Naive thymus-derived CD4-positive, alpha-beta T cell (primary cell): ENCODE measurements at regions not wholly inside any gene's neighbourhood (a gene's known extent, or its start where the extent isn't known, plus 50 kb on each side); places are given as distances from the start of the nearest gene placed in this dataset.

Experiments
- ATAC-seq: fragments of 150-1000 bp; cut with Tn5 transposase; 2 replicates; pipeline ENCODE4 v1.10.0; 2021; ENCODE audit warnings: mild to moderate bottlenecking, moderate library complexity
- CTCF ChIA-PET: fragments of 350-600 bp; sonication (Branson Sonifier 250); formaldehyde crosslinking; loops from one replicate; lab custom pipeline; 2021; ENCODE audit warnings: antibody characterized with exemption; lab: Charles Lee
- POLR2A ChIA-PET: fragments of 350-600 bp; sonication (Branson Sonifier 250); formaldehyde crosslinking; loops from one replicate; lab custom pipeline; 2021; ENCODE audit warnings: antibody characterized with exemption, inconsistent platforms; lab: Charles Lee
- DNase-seq, 9 donors: peaks; one replicate each; pipeline versions ENCODE4 v3.0.0 to v3.0.0-alpha.2; 2020 to 2022; ENCODE audit warnings: mixed read lengths in 1 of 9
- H3K27ac ChIP-seq: one replicate; pipeline ENCODE4 v1.7.0; 2013; ENCODE audit warnings: mild to moderate bottlenecking, low read depth, low read length, moderate library complexity
- H3K27me3 ChIP-seq, 2 donors: one replicate each; pipeline ENCODE4 v1.7.0; 2013; ENCODE audit warnings: low read length in 2 of 2, mild to moderate bottlenecking in 2 of 2, moderate library complexity in 2 of 2; ENCODE audit not compliant: control insufficient read depth in 2 of 2, insufficient read depth in 2 of 2
- H3K36me3 ChIP-seq, 3 experiments: 1 replicate in 2 of 3; 2 replicates in 1 of 3; pipeline ENCODE4 v1.7.0; 2013; ENCODE audit warnings: low read length in 3 of 3, mild to moderate bottlenecking in 3 of 3, moderate library complexity in 1 of 3; ENCODE audit not compliant: insufficient read depth in 3 of 3, control insufficient read depth in 2 of 3
- H3K4me1 ChIP-seq, 2 donors: one replicate each; pipeline ENCODE4 v1.7.0; 2013; ENCODE audit warnings: low read length in 2 of 2, mild to moderate bottlenecking in 2 of 2, moderate library complexity in 1 of 2; ENCODE audit not compliant: control insufficient read depth in 2 of 2, insufficient read depth in 2 of 2
- H3K4me3 ChIP-seq: 2 replicates; pipeline ENCODE4 v1.7.0; 2013; ENCODE audit warnings: mild to moderate bottlenecking, low read length
- H3K9me3 ChIP-seq, 3 experiments: 1 replicate in 2 of 3; 2 replicates in 1 of 3; pipeline ENCODE4 v1.7.0; 2013; ENCODE audit warnings: low read length in 3 of 3; ENCODE audit not compliant: control insufficient read depth in 2 of 3
- H3K27ac Mint-ChIP-seq, 9 donors: one replicate each; pipeline ENCODE4 v1.8.0; 2020 to 2022; ENCODE audit warnings: mixed read lengths in 9 of 9, mild to moderate bottlenecking in 8 of 9, moderate library complexity in 5 of 9, inconsistent platforms in 2 of 9
- H3K27me3 Mint-ChIP-seq, 5 donors: one replicate each; pipeline ENCODE4 v1.8.0; 2021 to 2022; ENCODE audit warnings: mixed read lengths in 5 of 5, mild to moderate bottlenecking in 1 of 5
- H3K36me3 Mint-ChIP-seq, 5 donors: one replicate each; pipeline ENCODE4 v1.8.0; 2020 to 2022; ENCODE audit warnings: mixed read lengths in 5 of 5, mild to moderate bottlenecking in 3 of 5, inconsistent platforms in 1 of 5
- H3K4me1 Mint-ChIP-seq, 7 donors: one replicate each; pipeline ENCODE4 v1.8.0; 2020 to 2022; ENCODE audit warnings: mixed read lengths in 7 of 7, mild to moderate bottlenecking in 3 of 7, inconsistent platforms in 1 of 7
- H3K4me3 Mint-ChIP-seq, 10 donors: one replicate each; pipeline ENCODE4 v1.8.0; 2020 to 2022; ENCODE audit warnings: mild to moderate bottlenecking in 10 of 10, mixed read lengths in 10 of 10, moderate library complexity in 6 of 10, inconsistent platforms in 2 of 10
- H3K9me3 Mint-ChIP-seq, 11 donors: one replicate each; pipeline ENCODE4 v1.8.0; 2020 to 2022; ENCODE audit warnings: mixed read lengths in 11 of 11, mild to moderate bottlenecking in 4 of 11, inconsistent platforms in 1 of 11, moderate library complexity in 1 of 11
- intact Hi-C, 2 donors: fragments of 100-400 bp; cut with micrococcal nuclease; formaldehyde crosslinking; loops; one replicate each; pipeline ENCODE4 v1.15.1; 2023

GRCh38 chr3:147881933-147882332 is 472.8 kb downstream of the ZIC1 start:
- intact Hi-C loops, result no loop called here

GRCh38 chr3:147886879-147887278 is 477.7 kb downstream of the ZIC1 start:
- no peaks in the 10 kb centered on the region for H3K4me1 Mint-ChIP-seq
- CTCF ChIA-PET, result no interaction called here
- POLR2A ChIA-PET, result no interaction called here

More at GRCh38 chr3:147881933-147882332, 472.8 kb downstream of the ZIC1 start:
- Mint-ChIP-seq H3K27me3 (no peaks in the 10 kb centered on the region), H3K9me3 (peaks cover 5 to 36% (median 15%) of the 10 kb centered on the region in 11 donors), H3K4me1 (no peaks in the 10 kb centered on the region), H3K4me3 (no peak overlapping the region), H3K36me3 (peaks cover 0 to 7% (median 0%) of the 10 kb centered on the region in 5 donors), H3K27ac (no peak overlapping the region)
- peaks cover 0 to 24% (median 0%) of the 10 kb centered on the region in 3 experiments for H3K9me3 ChIP-seq
- DNase-seq (no peak), ATAC-seq (no peak)
- H3K36me3 ChIP-seq, result no peaks in the 10 kb centered on the region
- ChIA-PET CTCF (no interaction called here), POLR2A (no interaction called here)
- no peaks in the 10 kb centered on the region for H3K27me3 ChIP-seq
- H3K27ac ChIP-seq, result no peak overlapping the region
- H3K4me1 ChIP-seq, result no peaks in the 10 kb centered on the region
- no peak overlapping the region for H3K4me3 ChIP-seq

GRCh38 chr3:147887797-147888196 is 478.6 kb downstream of the ZIC1 start:
- no peaks in the 10 kb centered on the region for H3K27me3 Mint-ChIP-seq
- CTCF ChIA-PET, result no interaction called here
- ATAC-seq (no peak), DNase-seq (no peak)
- peaks cover 0 to 15% (median 3%) of the 10 kb centered on the region in 11 donors for H3K9me3 Mint-ChIP-seq
- H3K27ac ChIP-seq, result no peak overlapping the region
- no peak overlapping the region for H3K4me3 ChIP-seq
- H3K36me3 ChIP-seq, result no peaks in the 10 kb centered on the region
- POLR2A ChIA-PET, result no interaction called here
- intact Hi-C loops, result no loop called here
- no peaks in the 10 kb centered on the region for H3K36me3 Mint-ChIP-seq
- H3K27me3 ChIP-seq, result no peaks in the 10 kb centered on the region
- H3K4me3 Mint-ChIP-seq, result no peak overlapping the region
- no peaks in the 10 kb centered on the region for H3K4me1 Mint-ChIP-seq
- H3K4me1 ChIP-seq, result no peaks in the 10 kb centered on the region
- no peak overlapping the region for H3K27ac Mint-ChIP-seq
- H3K9me3 ChIP-seq, result peaks cover 0 to 9% (median 0%) of the 10 kb centered on the region in 3 experiments

More at GRCh38 chr3:147886879-147887278, 477.7 kb downstream of the ZIC1 start:
- no peaks in the 10 kb centered on the region for H3K27me3 ChIP-seq
- H3K4me1 ChIP-seq, result no peaks in the 10 kb centered on the region
- intact Hi-C loops, result no loop called here
- no peak for ATAC-seq
- no peak overlapping the region for H3K27ac ChIP-seq
- DNase-seq, result no peak
- H3K36me3 ChIP-seq, result no peaks in the 10 kb centered on the region
- H3K9me3 ChIP-seq, result peaks cover 0 to 12% (median 0%) of the 10 kb centered on the region in 3 experiments
- Mint-ChIP-seq H3K4me3 (no peak overlapping the region), H3K27me3 (no peaks in the 10 kb centered on the region), H3K27ac (no peak overlapping the region), H3K9me3 (peaks cover 2 to 21% (median 7%) of the 10 kb centered on the region in 11 donors), H3K36me3 (no peaks in the 10 kb centered on the region)
- no peak overlapping the region for H3K4me3 ChIP-seq

GRCh38 chr3:147890114-147890513 is 480.9 kb downstream of the ZIC1 start:
- no peak overlapping the region for H3K4me3 Mint-ChIP-seq
- ChIA-PET CTCF (no interaction called here), POLR2A (no interaction called here)
- Histone ChIP-seq H3K27ac (no peak overlapping the region), H3K4me3 (no peak overlapping the region), H3K4me1 (no peaks in the 10 kb centered on the region), H3K27me3 (no peaks in the 10 kb centered on the region), H3K36me3 (no peaks in the 10 kb centered on the region), H3K9me3 (no peaks in the 10 kb centered on the region)
- no peaks in the 10 kb centered on the region for H3K27me3 Mint-ChIP-seq
- no peak for ATAC-seq
- H3K27ac Mint-ChIP-seq, result no peak overlapping the region
- H3K9me3 Mint-ChIP-seq, result peaks cover 0 to 8% (median 2%) of the 10 kb centered on the region in 11 donors
- H3K36me3 Mint-ChIP-seq, result no peaks in the 10 kb centered on the region
- intact Hi-C loops, result no loop called here
- DNase-seq, result no peak
- H3K4me1 Mint-ChIP-seq, result no peaks in the 10 kb centered on the region

GRCh38 chr3:147895509-147895908 is 486.3 kb downstream of the ZIC1 start:
- Histone ChIP-seq H3K36me3 (no peaks in the 10 kb centered on the region), H3K27me3 (no peaks in the 10 kb centered on the region), H3K4me1 (no peaks in the 10 kb centered on the region), H3K27ac (no peak overlapping the region), H3K9me3 (no peaks in the 10 kb centered on the region), H3K4me3 (no peak overlapping the region)
- H3K9me3 Mint-ChIP-seq, result peaks cover 0 to 13% (median 0%) of the 10 kb centered on the region in 11 donors
- H3K36me3 Mint-ChIP-seq, result no peaks in the 10 kb centered on the region
- no peaks in the 10 kb centered on the region for H3K4me1 Mint-ChIP-seq
- DNase-seq (no peak), ATAC-seq (no peak)
- no peaks in the 10 kb centered on the region for H3K27me3 Mint-ChIP-seq
- no peak overlapping the region for H3K4me3 Mint-ChIP-seq
- ChIA-PET CTCF (no interaction called here), POLR2A (no interaction called here)
- no peak overlapping the region for H3K27ac Mint-ChIP-seq
- intact Hi-C loops, result no loop called here

GRCh38 chr3:147900851-147901250 is 491.7 kb downstream of the ZIC1 start:
- intact Hi-C loops, result no loop called here
- ATAC-seq, result no peak
- POLR2A ChIA-PET, result no interaction called here

GRCh38 chr3:147903026-147903425 is 493.9 kb downstream of the ZIC1 start:
- ChIA-PET CTCF (no interaction called here), POLR2A (no interaction called here)
- Histone ChIP-seq H3K9me3 (no peaks in the 10 kb centered on the region), H3K36me3 (no peaks in the 10 kb centered on the region), H3K27me3 (no peaks in the 10 kb centered on the region), H3K4me1 (no peaks in the 10 kb centered on the region), H3K4me3 (no peak overlapping the region), H3K27ac (no peak overlapping the region)
- DNase-seq, result no peak
- Mint-ChIP-seq H3K4me1 (no peaks in the 10 kb centered on the region), H3K27me3 (no peaks in the 10 kb centered on the region), H3K36me3 (no peaks in the 10 kb centered on the region), H3K27ac (no peak overlapping the region), H3K9me3 (peaks cover 0 to 9% (median 0%) of the 10 kb centered on the region in 11 donors), H3K4me3 (no peak overlapping the region)
- intact Hi-C loops, result no loop called here
- no peak for ATAC-seq

More at GRCh38 chr3:147900851-147901250, 491.7 kb downstream of the ZIC1 start:
- peaks cover 0 to 9% (median 2%) of the 10 kb centered on the region in 11 donors for H3K9me3 Mint-ChIP-seq
- H3K27me3 ChIP-seq, result no peaks in the 10 kb centered on the region
- CTCF ChIA-PET, result no interaction called here
- no peak overlapping the region for H3K27ac ChIP-seq
- no peaks in the 10 kb centered on the region for H3K27me3 Mint-ChIP-seq
- no peaks in the 10 kb centered on the region for H3K4me1 ChIP-seq
- H3K4me3 Mint-ChIP-seq, result no peak overlapping the region
- H3K36me3 ChIP-seq, result no peaks in the 10 kb centered on the region
- H3K27ac Mint-ChIP-seq, result no peak overlapping the region
- H3K4me1 Mint-ChIP-seq, result no peaks in the 10 kb centered on the region
- H3K9me3 ChIP-seq, result no peaks in the 10 kb centered on the region
- no peak overlapping the region for H3K4me3 ChIP-seq
- DNase-seq, result no peak
- H3K36me3 Mint-ChIP-seq, result no peaks in the 10 kb centered on the region
